ENCODE measurements at regions not wholly inside any gene's neighbourhood (a gene's known extent, or its start where the extent isn't known, plus 50 kb on each side); places are given as distances from the start of the nearest gene placed in this dataset.

DNA sequence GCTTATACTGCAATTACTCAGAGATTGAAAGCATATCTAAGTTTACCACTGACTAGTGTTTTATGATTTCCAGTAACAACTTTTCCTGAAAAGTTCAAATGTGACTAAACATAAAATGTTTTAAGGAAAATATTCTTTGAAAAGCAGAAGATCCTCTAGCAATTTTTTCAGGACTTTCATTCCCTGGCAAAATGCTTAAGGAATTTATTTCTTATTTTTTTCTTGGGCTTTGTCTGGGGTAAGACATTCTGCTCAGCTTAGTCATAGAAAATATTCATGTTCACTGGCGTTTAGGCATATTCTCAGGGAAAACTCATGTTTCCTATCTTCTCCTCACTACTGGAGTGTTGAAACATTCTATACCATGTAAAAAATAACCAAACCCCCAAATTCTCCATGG lies 235.3 kb upstream of the CEP162 start:
- Histone ChIP-seq H3K79me2 (ENCODE audit: insufficient read depth, low read length) (no peaks in the 10 kb centered on the region), H3K9me3 (ENCODE audit: low read length) (no peaks in the 10 kb centered on the region), H3K36me3 (ENCODE audit: insufficient read depth, low read length) (no peaks in the 10 kb centered on the region), H3K27me3 (ENCODE audit: insufficient read depth, low read length) (no peaks in the 10 kb centered on the region), H3K4me3 (ENCODE audit: low read depth, low read length, poor library complexity, severe bottlenecking) (no peak overlapping the region), H3K4me2 (ENCODE audit: low read length) (no peak overlapping the region), H3K4me1 (ENCODE audit: insufficient read depth, low read length, severe bottlenecking) (no peaks in the 10 kb centered on the region), H3K27ac (ENCODE audit: low read depth, low read length, poor library complexity, severe bottlenecking) (no peak overlapping the region), H3K9ac (ENCODE audit: low read length) (no peak overlapping the region), H3K9me2 (ENCODE audit: low read depth, low read length) (no peaks in the 10 kb centered on the region), H2AFZ (ENCODE audit: low read length) (no peak overlapping the region), H3F3A (ENCODE audit: insufficient read depth, low read length) (no peaks in the 10 kb centered on the region), H4K20me1 (ENCODE audit: insufficient read depth, low read length) (no peaks in the 10 kb centered on the region)
- TF ChIP-seq, protein P1, sequence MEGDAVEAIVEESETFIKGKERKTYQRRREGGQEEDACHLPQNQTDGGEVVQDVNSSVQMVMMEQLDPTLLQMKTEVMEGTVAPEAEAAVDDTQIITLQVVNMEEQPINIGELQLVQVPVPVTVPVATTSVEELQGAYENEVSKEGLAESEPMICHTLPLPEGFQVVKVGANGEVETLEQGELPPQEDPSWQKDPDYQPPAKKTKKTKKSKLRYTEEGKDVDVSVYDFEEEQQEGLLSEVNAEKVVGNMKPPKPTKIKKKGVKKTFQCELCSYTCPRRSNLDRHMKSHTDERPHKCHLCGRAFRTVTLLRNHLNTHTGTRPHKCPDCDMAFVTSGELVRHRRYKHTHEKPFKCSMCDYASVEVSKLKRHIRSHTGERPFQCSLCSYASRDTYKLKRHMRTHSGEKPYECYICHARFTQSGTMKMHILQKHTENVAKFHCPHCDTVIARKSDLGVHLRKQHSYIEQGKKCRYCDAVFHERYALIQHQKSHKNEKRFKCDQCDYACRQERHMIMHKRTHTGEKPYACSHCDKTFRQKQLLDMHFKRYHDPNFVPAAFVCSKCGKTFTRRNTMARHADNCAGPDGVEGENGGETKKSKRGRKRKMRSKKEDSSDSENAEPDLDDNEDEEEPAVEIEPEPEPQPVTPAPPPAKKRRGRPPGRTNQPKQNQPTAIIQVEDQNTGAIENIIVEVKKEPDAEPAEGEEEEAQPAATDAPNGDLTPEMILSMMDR (IDR thresholded peaks at IDR 0.05; ENCODE audit: low read length) = no peak
- TF ChIP-seq EZH2 (IDR thresholded peaks at IDR 0.05; ENCODE audit: borderline replicate concordance, low read length) = no peak

DNA sequence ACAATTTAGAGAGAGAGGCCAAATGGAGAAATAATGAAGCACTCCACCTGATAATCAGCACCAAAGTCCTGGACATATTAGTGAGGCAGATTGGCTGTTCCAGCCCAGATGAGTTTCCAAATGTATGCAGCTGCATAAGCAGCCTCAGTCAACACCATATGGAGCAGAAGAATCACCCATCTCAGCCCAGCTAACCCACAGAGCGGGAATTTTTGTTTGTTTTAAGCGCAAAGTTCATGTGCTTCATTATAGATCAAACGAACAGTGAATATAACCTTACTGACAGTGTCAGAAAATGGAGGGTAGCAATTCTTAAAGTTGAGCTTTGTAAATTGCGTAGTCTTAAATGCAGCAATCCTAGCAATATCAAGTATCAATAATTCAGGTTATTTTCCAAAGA lies 234.0 kb upstream of the CEP162 start:
- Histone ChIP-seq H3K4me3 (ENCODE audit: low read depth, low read length, poor library complexity, severe bottlenecking) (no peak overlapping the region), H4K20me1 (ENCODE audit: insufficient read depth, low read length) (no peaks in the 10 kb centered on the region), H3K27me3 (ENCODE audit: insufficient read depth, low read length) (no peaks in the 10 kb centered on the region), H2AFZ (ENCODE audit: low read length) (no peak overlapping the region), H3F3A (ENCODE audit: insufficient read depth, low read length) (no peaks in the 10 kb centered on the region), H3K4me1 (ENCODE audit: insufficient read depth, low read length, severe bottlenecking) (no peaks in the 10 kb centered on the region), H3K9ac (ENCODE audit: low read length) (no peak overlapping the region), H3K27ac (ENCODE audit: low read depth, low read length, poor library complexity, severe bottlenecking) (no peak overlapping the region), H3K9me3 (ENCODE audit: low read length) (no peaks in the 10 kb centered on the region), H3K9me2 (ENCODE audit: low read depth, low read length) (no peaks in the 10 kb centered on the region), H3K79me2 (ENCODE audit: insufficient read depth, low read length) (no peaks in the 10 kb centered on the region), H3K4me2 (ENCODE audit: low read length) (no peak overlapping the region), H3K36me3 (ENCODE audit: insufficient read depth, low read length) (no peaks in the 10 kb centered on the region)
- TF ChIP-seq, protein P1 (IDR thresholded peaks at IDR 0.05; ENCODE audit: low read length) = no peak
- TF ChIP-seq EZH2 (IDR thresholded peaks at IDR 0.05; ENCODE audit: borderline replicate concordance, low read length) = no peak

DNA sequence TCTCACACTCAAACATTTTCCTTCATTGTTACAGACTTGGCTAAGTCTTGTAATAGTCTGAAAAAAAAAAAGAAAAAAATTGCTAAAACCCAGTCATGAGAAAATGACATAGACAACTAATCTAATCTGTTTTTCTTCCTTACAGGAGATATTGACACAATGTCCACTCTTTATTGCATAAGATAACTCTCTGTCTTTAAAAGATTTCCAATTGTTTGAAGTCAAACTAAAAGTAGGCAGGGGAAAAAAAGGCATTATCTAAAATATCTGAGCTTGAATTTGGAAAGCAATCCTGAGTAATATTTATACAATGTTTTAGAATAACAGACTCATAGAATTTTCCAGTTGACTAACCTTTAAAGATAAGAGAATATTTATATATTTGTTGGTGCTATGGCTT lies 233.0 kb upstream of the CEP162 start:
- H3K4me3 ChIP-seq (ENCODE audit: low read depth, low read length, poor library complexity, severe bottlenecking) = no peak overlapping the region
- no peaks in the 10 kb centered on the region for H4K20me1 ChIP-seq (ENCODE audit: insufficient read depth, low read length)
- no peaks in the 10 kb centered on the region for H3K27me3 ChIP-seq (ENCODE audit: insufficient read depth, low read length)
- no peak overlapping the region for H3K27ac ChIP-seq (ENCODE audit: low read depth, low read length, poor library complexity, severe bottlenecking)
- no peaks in the 10 kb centered on the region for H3K4me1 ChIP-seq (ENCODE audit: insufficient read depth, low read length, severe bottlenecking)
- no peak overlapping the region for H3K9ac ChIP-seq (ENCODE audit: low read length)
- no peaks in the 10 kb centered on the region for H3F3A ChIP-seq (ENCODE audit: insufficient read depth, low read length)
- no peaks in the 10 kb centered on the region for H3K36me3 ChIP-seq (ENCODE audit: insufficient read depth, low read length)
- no peaks in the 10 kb centered on the region for H3K9me3 ChIP-seq (ENCODE audit: low read length)
- no peaks in the 10 kb centered on the region for H3K9me2 ChIP-seq (ENCODE audit: low read depth, low read length)
- H3K79me2 ChIP-seq (ENCODE audit: insufficient read depth, low read length) = no peaks in the 10 kb centered on the region
- no peak overlapping the region for H2AFZ ChIP-seq (ENCODE audit: low read length)
- TF ChIP-seq EZH2 (IDR thresholded peaks at IDR 0.05; ENCODE audit: borderline replicate concordance, low read length) = no peak
- TF ChIP-seq, protein P1 (IDR thresholded peaks at IDR 0.05; ENCODE audit: low read length) = no peak
- no peak overlapping the region for H3K4me2 ChIP-seq (ENCODE audit: low read length)
